ENCODE measurements at regions not wholly inside any gene's neighbourhood (a gene's known extent, or its start where the extent isn't known, plus 50 kb on each side); places are given as distances from the start of the nearest gene placed in this dataset.

DNA sequence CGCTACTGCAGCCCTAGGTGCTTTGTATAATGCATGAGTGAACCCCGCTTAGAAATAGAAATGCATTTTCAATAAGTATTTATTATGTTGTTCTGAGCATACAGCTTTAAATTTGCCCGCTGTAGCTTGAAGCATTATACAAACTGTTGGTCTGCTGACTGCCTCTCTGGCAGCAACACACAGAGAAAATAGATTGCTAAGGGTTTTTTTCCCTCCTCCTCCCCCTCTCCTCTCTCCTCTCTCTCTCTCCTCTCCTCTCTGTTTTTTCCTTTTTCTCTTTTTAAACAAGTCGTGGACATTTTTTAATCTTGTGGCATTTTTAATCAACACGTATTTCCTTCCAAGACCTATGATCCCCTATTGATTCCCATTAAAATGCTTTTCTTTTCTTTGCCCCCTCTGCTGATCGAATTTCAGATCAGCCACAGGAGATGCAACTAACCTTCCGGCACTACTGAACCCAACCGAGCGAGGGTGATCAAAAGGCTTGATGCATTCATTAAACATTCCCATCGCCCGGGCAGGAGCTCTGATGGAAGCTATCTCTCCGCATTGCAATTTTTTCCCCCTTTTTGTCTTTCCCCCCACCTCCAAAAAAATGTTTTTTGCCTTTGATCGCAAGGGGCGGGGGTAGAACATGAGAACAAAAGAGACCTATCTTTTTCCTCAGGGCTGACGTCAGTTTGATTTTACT lies 90.7 kb upstream of the ARID1B start (continued):
- no peak for TF ChIP-seq ZNF274 (IDR thresholded peaks at IDR 0.05; ENCODE audit: low read depth, low read length)
- TF ChIP-seq SRF (IDR thresholded peaks at IDR 0.05; ENCODE audit: low read depth) = no peak
- TF ChIP-seq, protein P1, sequence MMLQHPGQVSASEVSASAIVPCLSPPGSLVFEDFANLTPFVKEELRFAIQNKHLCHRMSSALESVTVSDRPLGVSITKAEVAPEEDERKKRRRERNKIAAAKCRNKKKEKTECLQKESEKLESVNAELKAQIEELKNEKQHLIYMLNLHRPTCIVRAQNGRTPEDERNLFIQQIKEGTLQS (IDR thresholded peaks at IDR 0.05) = no peak
- TF ChIP-seq ELF1 (IDR thresholded peaks at IDR 0.05; ENCODE audit: borderline replicate concordance, low read depth) = no peak; the same call in 1 of the 2 replicates
- no peak for TF ChIP-seq ZFX (IDR thresholded peaks at IDR 0.05)

DNA sequence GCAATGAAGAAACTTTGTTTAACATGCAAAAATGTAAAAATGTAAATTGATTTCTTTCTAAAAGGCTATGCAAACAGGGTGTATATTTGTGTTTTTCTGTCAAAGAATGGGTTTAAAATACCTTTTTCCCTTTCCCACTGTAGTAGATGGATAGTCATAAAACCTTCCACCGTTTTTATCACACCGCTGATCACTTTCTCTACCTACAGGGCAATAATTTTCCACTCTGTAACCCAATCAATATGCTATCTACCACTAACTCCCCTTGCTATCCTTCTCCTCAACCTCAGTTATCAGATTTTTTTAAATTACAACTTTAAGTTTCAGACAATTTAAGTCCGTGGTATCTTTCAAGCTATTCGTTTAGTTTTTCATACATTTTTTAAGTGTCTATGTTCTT lies 91.4 kb upstream of the ARID1B start:
- CTCF ChIA-PET = no interaction called here
- TF ChIP-seq ZFX (IDR thresholded peaks at IDR 0.05) (no peak), POLR2AphosphoS5 (IDR thresholded peaks at IDR 0.05; ENCODE audit: low read depth, low read length) (no peak), EZH2phosphoT487 (IDR thresholded peaks at IDR 0.05; ENCODE audit: borderline replicate concordance) (no peak), TCF7L2 (IDR thresholded peaks at IDR 0.05; ENCODE audit: borderline replicate concordance, extremely low read depth, insufficient read depth, insufficient read length) (no peak), SIN3A (IDR thresholded peaks at IDR 0.05; ENCODE audit: low read depth) (no peak), YY1 (IDR thresholded peaks at IDR 0.05; ENCODE audit: extremely low read depth, insufficient replicate concordance, low read depth, low read length) (no peak), RAD21 (IDR thresholded peaks at IDR 0.05; ENCODE audit: low read depth) (no peak), CEBPB (IDR thresholded peaks at IDR 0.05; ENCODE audit: low read depth) (no peak), ELF1 (IDR thresholded peaks at IDR 0.05; ENCODE audit: borderline replicate concordance, low read depth) (no peak), SP1 (IDR thresholded peaks at IDR 0.05; ENCODE audit: low read depth) (no peak), SRF (IDR thresholded peaks at IDR 0.05; ENCODE audit: low read depth) (no peak), JUND (IDR thresholded peaks at IDR 0.05) (no peak), EZH2 (IDR thresholded peaks at IDR 0.05) (no peak), EGR1 (IDR thresholded peaks at IDR 0.05; ENCODE audit: low read depth) (no peak), ZNF274 (IDR thresholded peaks at IDR 0.05; ENCODE audit: low read depth, low read length) (no peak), POLR2A (IDR thresholded peaks at IDR 0.05; ENCODE audit: borderline replicate concordance, extremely low read depth, insufficient read depth, insufficient read length) (no peak)
- TF ChIP-seq, protein P2, sequence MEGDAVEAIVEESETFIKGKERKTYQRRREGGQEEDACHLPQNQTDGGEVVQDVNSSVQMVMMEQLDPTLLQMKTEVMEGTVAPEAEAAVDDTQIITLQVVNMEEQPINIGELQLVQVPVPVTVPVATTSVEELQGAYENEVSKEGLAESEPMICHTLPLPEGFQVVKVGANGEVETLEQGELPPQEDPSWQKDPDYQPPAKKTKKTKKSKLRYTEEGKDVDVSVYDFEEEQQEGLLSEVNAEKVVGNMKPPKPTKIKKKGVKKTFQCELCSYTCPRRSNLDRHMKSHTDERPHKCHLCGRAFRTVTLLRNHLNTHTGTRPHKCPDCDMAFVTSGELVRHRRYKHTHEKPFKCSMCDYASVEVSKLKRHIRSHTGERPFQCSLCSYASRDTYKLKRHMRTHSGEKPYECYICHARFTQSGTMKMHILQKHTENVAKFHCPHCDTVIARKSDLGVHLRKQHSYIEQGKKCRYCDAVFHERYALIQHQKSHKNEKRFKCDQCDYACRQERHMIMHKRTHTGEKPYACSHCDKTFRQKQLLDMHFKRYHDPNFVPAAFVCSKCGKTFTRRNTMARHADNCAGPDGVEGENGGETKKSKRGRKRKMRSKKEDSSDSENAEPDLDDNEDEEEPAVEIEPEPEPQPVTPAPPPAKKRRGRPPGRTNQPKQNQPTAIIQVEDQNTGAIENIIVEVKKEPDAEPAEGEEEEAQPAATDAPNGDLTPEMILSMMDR (IDR thresholded peaks at IDR 0.05 in 2 of 3, conservative IDR thresholded peaks at IDR 0.05 in 1 of 3; ENCODE audit: borderline replicate concordance in 1 of 3, insufficient read depth in 1 of 3, low read depth in 2 of 3, low read length in 2 of 3) = no peak
- TF ChIP-seq, protein P3, sequence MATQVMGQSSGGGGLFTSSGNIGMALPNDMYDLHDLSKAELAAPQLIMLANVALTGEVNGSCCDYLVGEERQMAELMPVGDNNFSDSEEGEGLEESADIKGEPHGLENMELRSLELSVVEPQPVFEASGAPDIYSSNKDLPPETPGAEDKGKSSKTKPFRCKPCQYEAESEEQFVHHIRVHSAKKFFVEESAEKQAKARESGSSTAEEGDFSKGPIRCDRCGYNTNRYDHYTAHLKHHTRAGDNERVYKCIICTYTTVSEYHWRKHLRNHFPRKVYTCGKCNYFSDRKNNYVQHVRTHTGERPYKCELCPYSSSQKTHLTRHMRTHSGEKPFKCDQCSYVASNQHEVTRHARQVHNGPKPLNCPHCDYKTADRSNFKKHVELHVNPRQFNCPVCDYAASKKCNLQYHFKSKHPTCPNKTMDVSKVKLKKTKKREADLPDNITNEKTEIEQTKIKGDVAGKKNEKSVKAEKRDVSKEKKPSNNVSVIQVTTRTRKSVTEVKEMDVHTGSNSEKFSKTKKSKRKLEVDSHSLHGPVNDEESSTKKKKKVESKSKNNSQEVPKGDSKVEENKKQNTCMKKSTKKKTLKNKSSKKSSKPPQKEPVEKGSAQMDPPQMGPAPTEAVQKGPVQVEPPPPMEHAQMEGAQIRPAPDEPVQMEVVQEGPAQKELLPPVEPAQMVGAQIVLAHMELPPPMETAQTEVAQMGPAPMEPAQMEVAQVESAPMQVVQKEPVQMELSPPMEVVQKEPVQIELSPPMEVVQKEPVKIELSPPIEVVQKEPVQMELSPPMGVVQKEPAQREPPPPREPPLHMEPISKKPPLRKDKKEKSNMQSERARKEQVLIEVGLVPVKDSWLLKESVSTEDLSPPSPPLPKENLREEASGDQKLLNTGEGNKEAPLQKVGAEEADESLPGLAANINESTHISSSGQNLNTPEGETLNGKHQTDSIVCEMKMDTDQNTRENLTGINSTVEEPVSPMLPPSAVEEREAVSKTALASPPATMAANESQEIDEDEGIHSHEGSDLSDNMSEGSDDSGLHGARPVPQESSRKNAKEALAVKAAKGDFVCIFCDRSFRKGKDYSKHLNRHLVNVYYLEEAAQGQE (IDR thresholded peaks at IDR 0.05; ENCODE audit: low read depth) = no peak
- TF ChIP-seq, protein P1 (IDR thresholded peaks at IDR 0.05) = no peak
- Histone ChIP-seq H3K36me3 (ENCODE audit: control insufficient read depth in 1 of 2, insufficient read depth in 2 of 2, low read length in 2 of 2) (no peaks in the 10 kb centered on the region), H3K9ac (ENCODE audit: low read length) (peak overlapping the region; percentile 71; the same call in 1 of the 2 replicates), H3K4me1 (ENCODE audit: control insufficient read depth in 1 of 2, insufficient read depth in 2 of 2, low read length in 2 of 2) (peaks cover 12 to 24% of the 10 kb centered on the region in 2 experiments), H2AFZ (ENCODE audit: low read depth, low read length, poor library complexity, severe bottlenecking) (peak overlapping the region; percentile 60), H3K27me3 (ENCODE audit: insufficient read depth, low read length) (no peaks in the 10 kb centered on the region), H3K9me2 (ENCODE audit: insufficient read depth) (no peaks in the 10 kb centered on the region), H3K4me3 (replicated peaks in 1 of 2; ENCODE audit: low read depth in 1 of 2, low read length in 2 of 2) (peak overlapping the region; percentile 65 to 72), H3K27ac (ENCODE audit: low read depth, low read length) (peak overlapping the region; percentile 95; the same call in 1 of the 2 replicates), H3K79me2 (ENCODE audit: insufficient read depth, low read length) (no peaks in the 10 kb centered on the region), H3K4me2 (ENCODE audit: low read length) (peak overlapping the region; percentile 90), H3K9me3 (ENCODE audit: control insufficient read depth in 1 of 2, insufficient read depth in 1 of 2, low read depth in 1 of 2, low read length in 2 of 2) (no peaks in the 10 kb centered on the region), H4K20me1 (ENCODE audit: insufficient read depth) (no peaks in the 10 kb centered on the region)
- RAD21 ChIA-PET (ENCODE audit: low non-redundant PET in 1 of 2, low total read pairs in 2 of 2, uncharacterized antibody in 2 of 2, unreplicated experiment in 2 of 2) = no interaction called here
- POLR2A ChIA-PET = no interaction called here
- DNase-seq (ENCODE audit: low read depth, low spot score) = no peak
- BruUV-seq (replicated peaks) = no TSS peak
- intact Hi-C loops (cut with micrococcal nuclease) = loop anchor here (5.0 kb wide), 1 partner anchor 36 kb away; no protein-coding TSS in a partner anchor
- ATAC-seq = no peak
